ENCODE measurements at regions not wholly inside any gene's neighbourhood (a gene's known extent, or its start where the extent isn't known, plus 50 kb on each side); places are given as distances from the start of the nearest gene placed in this dataset.

- H3K4me3 ChIP-seq = no peak overlapping the region
- no peak overlapping the region for H3K27ac ChIP-seq
- no peaks in the 10 kb centered on the region for H3K9me3 ChIP-seq
- no peak for TF ChIP-seq CTCF (IDR thresholded peaks at IDR 0.05)
- TF ChIP-seq POLR2A (IDR thresholded peaks at IDR 0.05) = no peak
- no peak for TF ChIP-seq EP300 (IDR thresholded peaks at IDR 0.05)
- TF ChIP-seq POLR2AphosphoS5 (IDR thresholded peaks at IDR 0.05) = no peak
- no peaks in the 10 kb centered on the region for H3K36me3 ChIP-seq
- no peaks in the 10 kb centered on the region for H3K27me3 ChIP-seq
- WGBS, 2 donors (ENCODE audit: low coverage in 1 of 2) = 91 to 100% methylated on average over 2 to 3 of the region's 3 CpGs
- H3K4me1 ChIP-seq = no peaks in the 10 kb centered on the region
- no peak for ATAC-seq
Observed at GRCh38 chr1:234941321-234942011, 187.2 kb downstream of the TOMM20 start.

GRCh38 chr1:234940841-234941240 is 187.8 kb downstream of the TOMM20 start:
- Histone ChIP-seq H3K4me3 (no peak overlapping the region), H3K27me3 (no peaks in the 10 kb centered on the region), H3K27ac (no peak overlapping the region), H3K4me1 (no peaks in the 10 kb centered on the region), H3K9me3 (no peaks in the 10 kb centered on the region), H3K36me3 (no peaks in the 10 kb centered on the region)
- WGBS, 2 donors (ENCODE audit: low coverage in 1 of 2) = 81 to 91% methylated on average over 5 to 6 of the region's 7 CpGs
- TF ChIP-seq CTCF (IDR thresholded peaks at IDR 0.05) = no peak
- no peak for ATAC-seq

- Histone ChIP-seq H3K4me1 (no peaks in the 10 kb centered on the region), H3K9me3 (no peaks in the 10 kb centered on the region), H3K36me3 (no peaks in the 10 kb centered on the region), H3K4me3 (no peak overlapping the region), H3K27ac (no peak overlapping the region), H3K27me3 (no peaks in the 10 kb centered on the region)
- TF ChIP-seq CTCF (IDR thresholded peaks at IDR 0.05) (no peak), POLR2AphosphoS5 (IDR thresholded peaks at IDR 0.05) (no peak), EP300 (IDR thresholded peaks at IDR 0.05) (no peak), POLR2A (IDR thresholded peaks at IDR 0.05) (no peak)
- WGBS, 2 donors (ENCODE audit: low coverage in 1 of 2) = 100% methylated on average over 1 of the region's 7 CpGs; no CpG with 5 or more reads in 1 of the 2 donors
- ATAC-seq = no peak
Observed at GRCh38 chr1:234938924-234939323, 189.7 kb downstream of the TOMM20 start.

- Histone ChIP-seq H3K36me3 (no peaks in the 10 kb centered on the region), H3K4me3 (no peak overlapping the region), H3K4me1 (peaks cover 0 to 6% (median 3%) of the 10 kb centered on the region in 3 donors), H3K27me3 (no peaks in the 10 kb centered on the region), H3K27ac (no peak overlapping the region), H3K9me3 (no peaks in the 10 kb centered on the region)
- TF ChIP-seq CTCF (IDR thresholded peaks at IDR 0.05) (no peak), EP300 (IDR thresholded peaks at IDR 0.05) (no peak), POLR2AphosphoS5 (IDR thresholded peaks at IDR 0.05) (no peak), POLR2A (IDR thresholded peaks at IDR 0.05) (no peak)
- ATAC-seq = no peak
- 89 to 100% methylated on average over 1 of the region's 1 CpG for WGBS, 2 donors (ENCODE audit: low coverage in 1 of 2)
Observed at GRCh38 chr1:234938135-234938534, 190.5 kb downstream of the TOMM20 start.

GRCh38 chr1:234936612-234937389 is 191.8 kb downstream of the TOMM20 start:
- no peak overlapping the region for H3K4me3 ChIP-seq
- H3K36me3 ChIP-seq = no peaks in the 10 kb centered on the region
- WGBS, 2 donors (ENCODE audit: low coverage in 1 of 2) = 95 to 99% methylated on average over 7 of the region's 7 CpGs
- no peak overlapping the region for H3K27ac ChIP-seq
- H3K9me3 ChIP-seq = no peaks in the 10 kb centered on the region
- no peak for TF ChIP-seq POLR2A (IDR thresholded peaks at IDR 0.05)
- TF ChIP-seq CTCF (IDR thresholded peaks at IDR 0.05) = no peak
- TF ChIP-seq EP300 (IDR thresholded peaks at IDR 0.05) = no peak
- no peak for TF ChIP-seq POLR2AphosphoS5 (IDR thresholded peaks at IDR 0.05)
- ATAC-seq = no peak
- H3K4me1 ChIP-seq = peaks cover 0 to 9% (median 5%) of the 10 kb centered on the region in 3 donors
- H3K27me3 ChIP-seq = no peaks in the 10 kb centered on the region
